HFF-Myc (cell line): ENCODE measurements at regions not wholly inside any gene's neighbourhood (a gene's known extent, or its start where the extent isn't known, plus 50 kb on each side); places are given as distances from the start of the nearest gene placed in this dataset.
"Not testable (repeated sequence)": the region's sequence is repeated elsewhere in the genome, so short reads cannot be mapped to it uniquely, and the experiment has no call there.

ENCODE experiments used
- DNase-seq: peaks from one replicate; pipeline ENCODE4 v3.0.0-alpha.2; 2011; ENCODE audit warnings: low read depth; ENCODE audit errors: extremely low read depth
- H3K4me3 ChIP-seq: replicated peaks from 2 replicates; pipeline ENCODE4 v1.5.1; 2011; ENCODE audit warnings: low read depth, mild to moderate bottlenecking, control low read depth, low read length

- DNase-seq, H3K4me3 ChIP-seq: not testable (repeated sequence)
Observed at GRCh38 chr15:44817797-44818196, 81.5 kb downstream of the TRIM69 start.

GRCh38 chr15:44819331-44819987 lies 83.1 kb downstream of the TRIM69 start:
- not testable (repeated sequence) for H3K4me3 ChIP-seq, DNase-seq

- H3K4me3 ChIP-seq, DNase-seq: not testable (repeated sequence)
Observed at GRCh38 chr15:44820535-44820934, 84.2 kb downstream of the TRIM69 start.

- not testable (repeated sequence) for DNase-seq, H3K4me3 ChIP-seq
Observed at GRCh38 chr15:44820967-44821366, 84.6 kb downstream of the TRIM69 start.

- H3K4me3 ChIP-seq, DNase-seq: not testable (repeated sequence)
Observed at GRCh38 chr15:44824277-44825145, 88.2 kb downstream of the TRIM69 start.

- H3K4me3 ChIP-seq, DNase-seq: not testable (repeated sequence)
Observed at GRCh38 chr15:44826583-44826982, 90.3 kb downstream of the TRIM69 start.

- H3K4me3 ChIP-seq, DNase-seq: not testable (repeated sequence)
Observed at GRCh38 chr15:44828229-44828914, 92.0 kb downstream of the TRIM69 start.

GRCh38 chr15:44829150-44829549 lies 92.8 kb downstream of the TRIM69 start:
- H3K4me3 ChIP-seq, DNase-seq: not testable (repeated sequence)

GRCh38 chr15:44830692-44831408 lies 94.5 kb downstream of the TRIM69 start:
- not testable (repeated sequence) for H3K4me3 ChIP-seq, DNase-seq

GRCh38 chr15:44831409-44831741 lies 95.0 kb downstream of the TRIM69 start:
- not testable (repeated sequence) for DNase-seq, H3K4me3 ChIP-seq

GRCh38 chr15:44832133-44832532 lies 95.8 kb downstream of the TRIM69 start:
- H3K4me3 ChIP-seq, DNase-seq: not testable (repeated sequence)

GRCh38 chr15:44833081-44833480 lies 96.8 kb downstream of the TRIM69 start:
- not testable (repeated sequence) for DNase-seq, H3K4me3 ChIP-seq

GRCh38 chr15:44833761-44834160 lies 97.4 kb downstream of the TRIM69 start:
- not testable (repeated sequence) for H3K4me3 ChIP-seq, DNase-seq

- not testable (repeated sequence) for DNase-seq, H3K4me3 ChIP-seq
Observed at GRCh38 chr15:44835082-44835481, 98.8 kb downstream of the TRIM69 start.
